ENCODE measurements at regions not wholly inside any gene's neighbourhood (a gene's known extent, or its start where the extent isn't known, plus 50 kb on each side); places are given as distances from the start of the nearest gene placed in this dataset.
A peak's percentile ranks its signal among the peaks of the same experiment; 100 is the strongest.

DNA sequence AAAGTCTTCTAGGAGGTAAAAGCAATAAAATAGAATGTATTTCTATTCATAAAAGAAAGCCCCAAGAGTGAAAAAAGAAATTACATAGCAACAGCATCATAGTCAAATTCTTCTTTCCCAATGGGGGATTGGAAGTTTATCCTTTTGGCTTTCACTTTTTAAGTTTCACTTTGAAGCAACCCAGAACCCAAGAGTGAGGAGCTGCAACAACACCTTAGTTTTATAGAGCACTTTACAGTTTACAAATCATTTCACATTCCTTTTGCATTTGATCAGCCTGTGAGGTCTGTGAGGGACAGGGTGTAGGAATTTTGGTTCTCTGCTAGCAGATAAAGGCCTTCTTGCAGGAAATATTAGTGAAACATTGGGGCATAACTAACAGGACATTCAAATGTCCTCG is 112.0 kb upstream of the NDP start:
- Mint-ChIP-seq H3K27ac (no peak overlapping the region), H3K36me3 (no peaks in the 10 kb centered on the region), H3K27me3 (no peaks in the 10 kb centered on the region), H3K9me3 (peaks cover 2% of the 10 kb centered on the region), H3K4me3 (no peak overlapping the region), H3K4me1 (ENCODE audit: unreplicated experiment) (no peaks in the 10 kb centered on the region)
- TF ChIP-seq, protein P1, sequence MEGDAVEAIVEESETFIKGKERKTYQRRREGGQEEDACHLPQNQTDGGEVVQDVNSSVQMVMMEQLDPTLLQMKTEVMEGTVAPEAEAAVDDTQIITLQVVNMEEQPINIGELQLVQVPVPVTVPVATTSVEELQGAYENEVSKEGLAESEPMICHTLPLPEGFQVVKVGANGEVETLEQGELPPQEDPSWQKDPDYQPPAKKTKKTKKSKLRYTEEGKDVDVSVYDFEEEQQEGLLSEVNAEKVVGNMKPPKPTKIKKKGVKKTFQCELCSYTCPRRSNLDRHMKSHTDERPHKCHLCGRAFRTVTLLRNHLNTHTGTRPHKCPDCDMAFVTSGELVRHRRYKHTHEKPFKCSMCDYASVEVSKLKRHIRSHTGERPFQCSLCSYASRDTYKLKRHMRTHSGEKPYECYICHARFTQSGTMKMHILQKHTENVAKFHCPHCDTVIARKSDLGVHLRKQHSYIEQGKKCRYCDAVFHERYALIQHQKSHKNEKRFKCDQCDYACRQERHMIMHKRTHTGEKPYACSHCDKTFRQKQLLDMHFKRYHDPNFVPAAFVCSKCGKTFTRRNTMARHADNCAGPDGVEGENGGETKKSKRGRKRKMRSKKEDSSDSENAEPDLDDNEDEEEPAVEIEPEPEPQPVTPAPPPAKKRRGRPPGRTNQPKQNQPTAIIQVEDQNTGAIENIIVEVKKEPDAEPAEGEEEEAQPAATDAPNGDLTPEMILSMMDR (conservative IDR thresholded peaks at IDR 0.05): no peak
- DNase-seq (ENCODE audit: extremely low spot score, unreplicated experiment): no peak

DNA sequence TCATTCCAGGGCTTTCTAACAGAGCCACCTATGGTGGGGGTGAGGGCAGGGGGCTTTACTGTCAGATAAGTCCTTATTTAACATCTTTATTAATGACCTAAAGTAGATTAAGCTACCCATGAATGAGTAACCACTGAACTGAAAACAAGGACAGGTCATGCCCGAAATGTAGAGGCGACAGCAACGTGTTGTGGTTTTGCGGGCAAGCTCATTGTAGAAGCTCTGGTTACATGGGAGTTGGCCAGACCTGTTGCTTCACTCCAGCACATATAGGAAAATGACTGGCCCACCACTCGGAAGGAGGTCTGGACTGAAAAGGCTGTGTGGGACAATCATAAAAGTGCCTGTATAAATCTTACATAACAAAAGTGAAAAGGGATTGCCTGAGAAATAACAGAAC is 109.6 kb upstream of the NDP start:
- Mint-ChIP-seq H3K9me3 (peaks cover 4% of the 10 kb centered on the region), H3K27ac (no peak overlapping the region), H3K4me3 (no peak overlapping the region), H3K4me1 (ENCODE audit: unreplicated experiment) (no peaks in the 10 kb centered on the region), H3K36me3 (no peaks in the 10 kb centered on the region), H3K27me3 (no peaks in the 10 kb centered on the region)
- TF ChIP-seq, protein P1 (conservative IDR thresholded peaks at IDR 0.05): no peak
- peak; percentile 13 for DNase-seq (ENCODE audit: extremely low spot score, unreplicated experiment)

DNA sequence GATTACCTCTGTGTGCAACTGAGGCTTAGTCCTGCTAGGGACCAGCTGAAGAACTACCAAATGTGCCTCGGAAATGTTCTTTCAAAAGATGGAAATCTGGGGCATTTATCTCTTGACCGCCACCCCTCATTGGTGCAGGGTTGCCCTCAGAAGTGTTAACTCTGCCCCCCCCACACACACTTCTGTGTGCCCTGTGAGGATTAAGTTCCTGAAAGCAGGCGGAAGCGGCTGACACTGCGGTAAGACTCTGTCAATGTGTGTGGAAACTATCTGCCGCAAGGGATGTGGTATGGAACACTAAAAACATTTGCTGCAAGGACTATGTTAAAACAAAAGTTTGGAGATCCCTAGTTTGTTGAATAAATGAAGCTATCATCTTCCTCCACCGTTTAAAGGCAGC is 106.9 kb upstream of the NDP start:
- Mint-ChIP-seq H3K27me3 (no peaks in the 10 kb centered on the region), H3K36me3 (no peaks in the 10 kb centered on the region), H3K4me3 (no peak overlapping the region), H3K9me3 (peaks cover 4% of the 10 kb centered on the region), H3K27ac (no peak overlapping the region), H3K4me1 (ENCODE audit: unreplicated experiment) (no peaks in the 10 kb centered on the region)
- DNase-seq (ENCODE audit: extremely low spot score, unreplicated experiment): peak; percentile 25
- TF ChIP-seq, protein P1 (conservative IDR thresholded peaks at IDR 0.05): no peak

DNA sequence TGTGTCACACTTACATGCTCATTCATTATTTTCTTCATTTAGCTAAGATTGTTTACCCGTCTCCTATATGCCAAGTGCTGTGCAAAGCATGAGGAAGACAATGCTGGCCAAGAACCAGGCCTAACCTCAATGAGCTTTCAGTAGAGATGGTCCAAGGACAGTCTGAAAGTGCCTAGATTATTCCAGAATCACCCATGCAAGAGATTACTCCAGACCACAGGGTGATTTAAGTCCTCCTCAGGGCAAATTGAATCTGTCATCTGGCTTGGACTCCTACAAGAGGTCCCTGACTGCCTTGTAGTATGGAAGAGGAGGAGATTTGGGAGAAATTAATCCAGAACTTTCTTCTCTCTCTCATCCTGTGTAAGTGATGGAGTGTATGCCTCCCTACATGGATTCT is 99.4 kb upstream of the NDP start:
- TF ChIP-seq, protein P1 (conservative IDR thresholded peaks at IDR 0.05): no peak
- Mint-ChIP-seq H3K4me3 (no peak overlapping the region), H3K36me3 (no peaks in the 10 kb centered on the region), H3K9me3 (peaks cover 4% of the 10 kb centered on the region), H3K27me3 (no peaks in the 10 kb centered on the region), H3K27ac (no peak overlapping the region), H3K4me1 (ENCODE audit: unreplicated experiment) (no peaks in the 10 kb centered on the region)
- no peak for DNase-seq (ENCODE audit: extremely low spot score, unreplicated experiment)

DNA sequence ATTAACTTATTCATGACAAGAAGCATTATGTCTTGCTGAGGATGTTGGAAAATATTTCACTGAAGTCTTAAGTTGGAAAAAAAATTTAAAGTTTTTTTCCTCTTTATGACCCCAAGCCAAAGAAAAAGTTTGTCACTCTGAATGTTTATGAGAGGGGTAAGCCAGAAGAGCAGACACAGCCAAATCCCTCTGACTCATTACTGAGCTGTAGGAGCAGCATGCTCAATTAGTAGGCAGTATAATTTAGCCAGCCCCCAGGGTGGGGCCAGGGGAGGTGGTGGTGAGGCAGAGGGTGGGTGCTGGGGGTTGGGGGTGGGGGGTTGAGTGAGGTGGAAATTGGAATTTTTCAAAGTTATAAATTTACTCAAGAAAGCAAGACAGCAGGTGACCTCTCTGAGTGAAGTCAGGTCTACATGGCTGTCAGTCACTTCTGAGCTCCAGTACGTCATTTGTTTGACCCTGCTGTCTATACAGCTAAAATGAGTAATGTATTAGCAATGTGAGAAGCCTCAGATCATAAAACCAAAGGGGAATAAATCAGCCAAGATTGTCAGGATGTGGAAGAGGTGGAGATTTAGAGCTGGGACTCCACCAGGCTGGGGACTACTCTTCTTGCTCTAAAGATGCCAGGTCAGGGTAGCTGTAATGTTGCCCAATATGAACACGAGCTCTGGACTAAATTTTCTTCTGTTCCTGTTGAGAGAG is 98.8 kb upstream of the NDP start:
- no peak overlapping the region for H3K4me3 Mint-ChIP-seq
- no peak for DNase-seq (ENCODE audit: extremely low spot score, unreplicated experiment)
- no peak overlapping the region for H3K27ac Mint-ChIP-seq
- no peaks in the 10 kb centered on the region for H3K36me3 Mint-ChIP-seq
- H3K4me1 Mint-ChIP-seq (ENCODE audit: unreplicated experiment): no peaks in the 10 kb centered on the region
- H3K27me3 Mint-ChIP-seq: no peaks in the 10 kb centered on the region
- peaks cover 4% of the 10 kb centered on the region for H3K9me3 Mint-ChIP-seq
- TF ChIP-seq, protein P1 (conservative IDR thresholded peaks at IDR 0.05): no peak

All from type B pancreatic cell (in vitro differentiated cells).